ENCODE measurements at regions not wholly inside any gene's neighbourhood (a gene's known extent, or its start where the extent isn't known, plus 50 kb on each side); places are given as distances from the start of the nearest gene placed in this dataset.
A peak's percentile ranks its signal among the peaks of the same experiment; 100 is the strongest.

DNA sequence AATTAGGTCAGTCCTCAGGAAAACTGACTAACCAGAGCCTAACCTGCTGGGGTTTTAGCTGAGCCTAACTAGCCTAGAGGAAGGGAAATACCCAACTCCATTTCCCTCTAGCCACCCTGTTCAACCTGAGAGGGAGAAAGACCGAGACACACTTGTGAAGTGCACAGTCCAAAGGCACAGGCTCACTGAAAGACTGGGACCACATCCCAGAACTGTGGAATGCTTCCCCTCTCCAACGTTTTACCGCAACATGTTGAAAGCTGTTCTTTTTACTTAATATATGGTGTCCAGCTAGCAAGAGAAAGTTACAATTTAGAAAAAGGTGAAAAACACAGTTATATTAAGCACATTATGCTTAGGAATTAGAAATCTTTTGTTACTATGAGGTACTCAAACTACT is 76.8 kb upstream of the SIMC1 start:
- TF ChIP-seq, protein P1, sequence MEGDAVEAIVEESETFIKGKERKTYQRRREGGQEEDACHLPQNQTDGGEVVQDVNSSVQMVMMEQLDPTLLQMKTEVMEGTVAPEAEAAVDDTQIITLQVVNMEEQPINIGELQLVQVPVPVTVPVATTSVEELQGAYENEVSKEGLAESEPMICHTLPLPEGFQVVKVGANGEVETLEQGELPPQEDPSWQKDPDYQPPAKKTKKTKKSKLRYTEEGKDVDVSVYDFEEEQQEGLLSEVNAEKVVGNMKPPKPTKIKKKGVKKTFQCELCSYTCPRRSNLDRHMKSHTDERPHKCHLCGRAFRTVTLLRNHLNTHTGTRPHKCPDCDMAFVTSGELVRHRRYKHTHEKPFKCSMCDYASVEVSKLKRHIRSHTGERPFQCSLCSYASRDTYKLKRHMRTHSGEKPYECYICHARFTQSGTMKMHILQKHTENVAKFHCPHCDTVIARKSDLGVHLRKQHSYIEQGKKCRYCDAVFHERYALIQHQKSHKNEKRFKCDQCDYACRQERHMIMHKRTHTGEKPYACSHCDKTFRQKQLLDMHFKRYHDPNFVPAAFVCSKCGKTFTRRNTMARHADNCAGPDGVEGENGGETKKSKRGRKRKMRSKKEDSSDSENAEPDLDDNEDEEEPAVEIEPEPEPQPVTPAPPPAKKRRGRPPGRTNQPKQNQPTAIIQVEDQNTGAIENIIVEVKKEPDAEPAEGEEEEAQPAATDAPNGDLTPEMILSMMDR (IDR thresholded peaks at IDR 0.05; ENCODE audit: insufficient read depth, low read length, severe bottlenecking), result no peak
- DNase-seq (ENCODE audit: low read depth), result no peak
- no peaks in the 10 kb centered on the region for H3K36me3 ChIP-seq (ENCODE audit: control insufficient read depth, insufficient read depth, low read length)
- H3K4me3 ChIP-seq (ENCODE audit: low read depth, low read length), result no peak overlapping the region
- no peaks in the 10 kb centered on the region for H3K27me3 ChIP-seq (ENCODE audit: control insufficient read depth, insufficient read depth, low read length)
- FAIRE-seq, result no peak

DNA sequence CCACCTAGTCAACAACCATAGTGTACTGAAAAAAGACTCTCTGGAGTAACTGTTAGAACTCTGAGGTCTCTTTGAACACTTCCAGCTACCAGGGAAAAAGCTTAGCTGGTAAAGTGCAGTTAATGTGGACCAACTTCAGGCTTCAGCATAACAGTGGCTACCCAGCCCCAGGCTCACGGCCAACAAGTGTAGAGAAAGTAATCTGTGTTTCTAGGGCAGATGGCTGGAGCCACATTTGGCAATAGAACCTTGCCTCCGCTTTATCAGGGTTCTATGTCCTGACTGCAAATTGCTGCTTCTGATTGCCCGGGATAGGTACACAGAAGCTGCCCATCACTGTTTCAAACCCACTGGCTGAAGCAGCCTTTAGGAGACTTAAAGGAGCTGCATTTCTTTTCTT is 76.0 kb upstream of the SIMC1 start:
- Histone ChIP-seq H3K4me3 (ENCODE audit: low read depth, low read length) (no peak overlapping the region), H3K36me3 (ENCODE audit: control insufficient read depth, insufficient read depth, low read length) (no peaks in the 10 kb centered on the region), H3K27me3 (ENCODE audit: control insufficient read depth, insufficient read depth, low read length) (no peaks in the 10 kb centered on the region)
- no peak for FAIRE-seq
- DNase-seq (ENCODE audit: low read depth), result no peak
- TF ChIP-seq, protein P1 (IDR thresholded peaks at IDR 0.05; ENCODE audit: insufficient read depth, low read length, severe bottlenecking), result no peak

DNA sequence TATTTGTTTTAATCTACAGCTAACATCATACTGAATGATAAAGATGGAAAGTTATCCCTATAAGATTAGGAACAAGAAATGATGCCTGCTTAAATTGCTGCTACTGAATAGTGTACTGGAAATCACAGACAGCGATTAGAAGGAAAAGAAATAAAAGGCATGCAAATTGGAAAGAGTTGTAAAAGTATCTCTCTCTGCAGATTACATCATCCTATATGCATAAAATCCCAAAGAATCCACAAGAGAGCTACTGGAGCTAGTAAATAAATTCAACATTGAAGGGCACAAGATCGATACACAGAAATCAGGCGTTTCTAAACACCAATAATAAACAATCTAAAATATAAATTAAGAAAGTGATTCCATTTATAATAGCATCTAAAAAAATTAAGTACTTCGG is 75.3 kb upstream of the SIMC1 start:
- Histone ChIP-seq H3K4me3 (ENCODE audit: low read depth, low read length) (no peak overlapping the region), H3K36me3 (ENCODE audit: control insufficient read depth, insufficient read depth, low read length) (no peaks in the 10 kb centered on the region), H3K27me3 (ENCODE audit: control insufficient read depth, insufficient read depth, low read length) (no peaks in the 10 kb centered on the region)
- FAIRE-seq (no peak), DNase-seq (ENCODE audit: low read depth) (no peak)
- TF ChIP-seq, protein P1 (IDR thresholded peaks at IDR 0.05; ENCODE audit: insufficient read depth, low read length, severe bottlenecking), result no peak

DNA sequence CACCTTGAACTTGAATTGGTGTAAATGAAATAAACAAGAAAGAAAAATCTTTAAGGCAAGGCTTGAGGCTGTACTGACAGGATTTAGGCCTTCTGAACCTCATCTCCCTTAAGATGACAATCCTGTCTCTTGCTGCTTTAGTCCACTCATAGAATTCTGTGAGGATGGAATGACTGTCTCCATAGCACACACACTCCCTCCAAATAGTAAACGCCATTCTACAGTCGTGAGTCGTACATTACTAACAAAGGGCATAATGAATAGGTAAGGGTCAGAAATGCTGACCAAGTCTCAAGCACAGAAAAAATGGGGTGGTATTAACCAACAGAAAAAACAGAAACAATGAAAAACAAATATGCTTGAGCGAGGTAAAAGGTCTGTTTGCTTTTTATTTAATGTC is 71.8 kb upstream of the SIMC1 start:
- DNase-seq (ENCODE audit: low read depth), result peak; percentile 30

DNA sequence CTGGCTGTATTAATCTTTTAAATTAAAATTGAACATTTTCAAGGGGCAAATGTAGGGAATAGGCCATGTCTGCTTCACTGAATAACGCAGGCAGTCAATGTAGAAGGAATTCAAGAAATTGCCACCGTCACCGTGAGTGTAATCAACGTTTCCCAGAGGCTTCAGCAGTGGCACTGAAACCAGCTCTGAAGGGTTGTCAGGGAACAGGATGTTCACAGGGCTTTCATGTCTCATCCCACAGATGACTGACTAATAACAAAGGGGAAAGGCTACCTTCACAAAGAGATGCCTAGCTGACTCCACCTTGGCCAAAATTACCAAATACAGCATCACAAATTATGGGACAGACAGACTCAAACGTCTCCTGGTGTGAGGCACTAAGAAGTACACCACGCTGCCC is 70.4 kb upstream of the SIMC1 start:
- H3K36me3 ChIP-seq (ENCODE audit: control insufficient read depth, insufficient read depth, low read length), result no peaks in the 10 kb centered on the region
- no peaks in the 10 kb centered on the region for H3K27me3 ChIP-seq (ENCODE audit: control insufficient read depth, insufficient read depth, low read length)
- peak; percentile 7 for DNase-seq (ENCODE audit: low read depth)
- TF ChIP-seq, protein P1 (IDR thresholded peaks at IDR 0.05; ENCODE audit: insufficient read depth, low read length, severe bottlenecking), result no peak
- no peak overlapping the region for H3K4me3 ChIP-seq (ENCODE audit: low read depth, low read length)
- no peak for FAIRE-seq

More for the DNA sequence above, 71.8 kb upstream of the SIMC1 start:
- no peaks in the 10 kb centered on the region for H3K36me3 ChIP-seq (ENCODE audit: control insufficient read depth, insufficient read depth, low read length)
- no peaks in the 10 kb centered on the region for H3K27me3 ChIP-seq (ENCODE audit: control insufficient read depth, insufficient read depth, low read length)
- FAIRE-seq, result no peak
- TF ChIP-seq, protein P1 (IDR thresholded peaks at IDR 0.05; ENCODE audit: insufficient read depth, low read length, severe bottlenecking), result no peak
- H3K4me3 ChIP-seq (ENCODE audit: low read depth, low read length), result no peak overlapping the region

DNA sequence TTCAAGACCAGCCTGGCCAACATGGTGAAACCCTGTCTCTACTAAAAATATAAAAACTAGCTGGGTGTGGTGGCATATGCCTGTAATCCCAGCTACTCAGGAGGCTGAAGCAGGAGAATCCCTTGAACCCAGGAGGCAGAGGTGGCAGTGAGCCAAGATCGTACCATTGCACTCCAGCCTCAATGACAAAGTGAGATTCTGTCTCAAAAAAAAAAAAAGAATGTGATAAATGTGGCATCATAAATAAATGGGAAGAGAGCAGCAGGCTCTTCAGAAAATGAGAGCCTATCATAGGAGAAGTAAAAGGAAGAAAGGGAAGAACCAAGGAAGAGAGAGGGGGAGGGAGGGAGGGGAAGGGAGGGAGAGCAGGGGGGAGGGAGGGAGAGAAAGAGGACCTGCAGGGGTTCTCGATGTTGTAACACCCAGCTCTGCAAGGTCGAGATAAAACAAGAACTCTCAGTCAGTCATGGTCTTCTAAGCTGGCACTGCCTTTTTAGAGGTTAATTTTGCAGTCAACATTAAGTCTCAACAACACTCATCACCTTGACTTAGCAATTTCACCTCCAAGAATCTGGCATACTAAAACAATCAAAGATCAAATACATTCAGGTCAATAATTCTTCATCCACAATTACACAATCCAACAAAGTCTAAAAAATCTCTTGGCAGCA is 68.7 kb upstream of the SIMC1 start:
- no peak overlapping the region for H3K4me3 ChIP-seq (ENCODE audit: low read depth, low read length)
- DNase-seq (ENCODE audit: low read depth) (no peak), FAIRE-seq (no peak)
- H3K36me3 ChIP-seq (ENCODE audit: control insufficient read depth, insufficient read depth, low read length), result no peaks in the 10 kb centered on the region
- TF ChIP-seq, protein P1 (IDR thresholded peaks at IDR 0.05; ENCODE audit: insufficient read depth, low read length, severe bottlenecking), result no peak
- peaks cover 2% of the 10 kb centered on the region for H3K27me3 ChIP-seq (ENCODE audit: control insufficient read depth, insufficient read depth, low read length)

Data from bronchial epithelial cell (primary cell).